K562 (cell line): ENCODE measurements at regions not wholly inside any gene's neighbourhood (a gene's known extent, or its start where the extent isn't known, plus 50 kb on each side); places are given as distances from the start of the nearest gene placed in this dataset.

Experiments
- ATAC-seq: fragments of 200-7000 bp; cut with Tn5 transposase; 3 replicates; pipeline ENCODE4 v1.9.1; 2020; ENCODE audit warnings: moderate library complexity
- BruUV-seq: library from RNA; stranded (reverse); fragments of 400-500 nt; replicated peaks from 2 replicates; lab custom pipeline; 2021; lab: Mats Ljungman, UMichigan
- CTCF ChIA-PET: fragments of 300-600 bp; formaldehyde crosslinking; extraction: SDS; loops from one replicate; lab custom pipeline; 2021; ENCODE audit warnings: low intra/inter-chr PET ratio; lab: Yijun Ruan, JAX
- POLR2A ChIA-PET: fragments of 300-600, 350-650 bp; sonication (Branson Sonifier 250); formaldehyde crosslinking; extraction: SDS; loops from one replicate; lab custom pipeline; 2021; ENCODE audit warnings: antibody characterized with exemption, inconsistent platforms; lab: Yijun Ruan, JAX
- DNase-seq, 4 experiments: peaks; one replicate each; pipeline versions ENCODE4 v3.0.0 to v3.0.0-alpha.2; 2011 to 2018; ENCODE audit warnings: low spot score in 3 of 4, mixed read lengths in 3 of 4; ENCODE audit errors: extremely low read depth in 1 of 4
- FAIRE-seq: peaks from 2 replicates; lab custom pipeline; 2011; peaks lifted over from hg19 to GRCh38; lab: Jason Lieb, UNC
- H2AFZ ChIP-seq: 2 replicates; pipeline ENCODE4 v1.6.0; 2011; ENCODE audit warnings: low read depth, low read length, control low read depth, inconsistent platforms
- H3K27ac ChIP-seq: fragments of 200-600 bp; 3 replicates; pipeline ENCODE4 v1.8.0; 2011; ENCODE audit warnings: low read depth, mild to moderate bottlenecking, control low read depth, inconsistent platforms, low read length, moderate library complexity, mixed read lengths; ENCODE audit errors: extremely low read depth
- H3K27me3 ChIP-seq, 2 experiments: fragments of 300-600 bp in 1 of 2; 2 replicates in 1 of 2; 3 replicates in 1 of 2; pipeline versions ENCODE4 v1.6.0 to v1.8.0; 2011; ENCODE audit warnings: inconsistent platforms in 2 of 2, low read length in 2 of 2, mild to moderate bottlenecking in 1 of 2, mixed read lengths in 1 of 2, moderate library complexity in 1 of 2; ENCODE audit not compliant: control insufficient read depth in 2 of 2, insufficient read depth in 2 of 2
- H3K36me3 ChIP-seq: fragments of 300-600 bp; 3 replicates; pipeline ENCODE4 v1.8.0; 2011; ENCODE audit warnings: mild to moderate bottlenecking, low read length, inconsistent platforms; ENCODE audit not compliant: control insufficient read depth, insufficient read depth
- H3K4me1 ChIP-seq, 2 experiments: fragments of 200-600 bp in 1 of 2; replicated peaks in 1 of 2; 2 replicates in 1 of 2; 3 replicates in 1 of 2; pipeline versions ENCODE4 v1.5.1 to v1.8.0; 2011; ENCODE audit warnings: inconsistent platforms in 2 of 2, low read length in 2 of 2, mild to moderate bottlenecking in 1 of 2, mixed read lengths in 1 of 2, moderate library complexity in 1 of 2; ENCODE audit not compliant: control insufficient read depth in 2 of 2, insufficient read depth in 2 of 2
- H3K4me2 ChIP-seq: 2 replicates; pipeline ENCODE4 v1.6.1; 2011; ENCODE audit warnings: low read length, control low read depth, inconsistent platforms, mixed read lengths; ENCODE audit not compliant: insufficient read depth
- H3K4me3 ChIP-seq: fragments of 200-600 bp; sonication (generic), shearing (Covaris generic); 2 replicates; pipeline ENCODE4 v1.5.1; 2016; ENCODE audit warnings: control low read depth, inconsistent platforms
- H3K79me2 ChIP-seq: fragments of 200-600 bp; 3 replicates; pipeline ENCODE4 v1.8.0; 2011; ENCODE audit warnings: low read length, inconsistent platforms; ENCODE audit not compliant: control insufficient read depth, insufficient read depth
- H3K9ac ChIP-seq, 2 experiments: 2 replicates each; pipeline versions ENCODE4 v1.6.0 to v1.6.1; 2011; ENCODE audit warnings: low read depth in 2 of 2, low read length in 2 of 2, control low read depth in 1 of 2, inconsistent platforms in 1 of 2, mild to moderate bottlenecking in 1 of 2, mixed read lengths in 1 of 2; ENCODE audit not compliant: insufficient read depth in 1 of 2
- H3K9me1 ChIP-seq: one replicate; pipeline ENCODE4 v1.6.0; 2011; ENCODE audit warnings: inconsistent platforms, mild to moderate bottlenecking, low read length, moderate library complexity; ENCODE audit not compliant: control insufficient read depth, insufficient read depth
- H3K9me3 ChIP-seq: replicated peaks from 2 replicates; pipeline ENCODE4 v1.5.1; 2011; ENCODE audit warnings: low read depth, low read length, inconsistent platforms; ENCODE audit not compliant: control insufficient read depth, insufficient read depth
- H4K20me1 ChIP-seq: replicated peaks from 2 replicates; pipeline ENCODE4 v1.6.1; 2011; ENCODE audit warnings: low read length, inconsistent platforms, mixed read lengths; ENCODE audit not compliant: control insufficient read depth, insufficient read depth
- E2F8 ChIP-seq: fragments of 450-650 bp; IDR thresholded peaks from 2 replicates; pipeline ENCODE4 v1.7.1; 2018; ENCODE audit warnings: mild to moderate bottlenecking, low read depth; ENCODE audit not compliant: partially characterized antibody
- FOS ChIP-seq: IDR thresholded peaks from 3 replicates; pipeline ENCODE4 v1.6.1; 2011; ENCODE audit not compliant: insufficient read length; ENCODE audit errors: extremely low read depth
- FOXJ2 ChIP-seq: fragments of 200-800 bp; sonication (Bioruptor generic); IDR thresholded peaks from 2 replicates; pipeline ENCODE4 v1.6.1; 2016; ENCODE audit warnings: missing genetic modification characterization, missing compliant biosample characterization
- PTRF ChIP-seq: fragments of 450-650 bp; IDR thresholded peaks from 2 replicates; pipeline ENCODE4 v1.6.1; 2016; ENCODE audit warnings: mild to moderate bottlenecking, missing genetic modification characterization, missing compliant biosample characterization
- RCOR1 ChIP-seq, 2 experiments: IDR thresholded peaks; 2 replicates each; pipeline ENCODE4 v1.6.1; 2012; ENCODE audit warnings: low read depth in 2 of 2, low read length in 2 of 2, borderline replicate concordance in 1 of 2, improper control_type of control experiment in 1 of 2
- TAF15 ChIP-seq: fragments of 200-400 bp; formaldehyde crosslinking; IDR thresholded peaks from 2 replicates; pipeline ENCODE4 v1.6.1; 2017; ENCODE audit warnings: mild to moderate bottlenecking, low read depth, low read length, moderate library complexity
- TCF7L2 ChIP-seq: fragments of 150-350 bp; IDR thresholded peaks from 2 replicates; pipeline ENCODE4 v1.6.1; 2016; ENCODE audit warnings: low read depth, mild to moderate bottlenecking, low read length, moderate library complexity
- THAP7 ChIP-seq: fragments of 250-450 bp; sonication (Bioruptor Pico); IDR thresholded peaks from 2 replicates; pipeline ENCODE4 v1.5.0; 2021
- USF2 ChIP-seq: sonication (generic); formaldehyde crosslinking; IDR thresholded peaks from 2 replicates; pipeline ENCODE4 v1.5.0; 2020; ENCODE audit warnings: missing genetic modification reagents
- ZBTB9 ChIP-seq: fragments of 450-650 bp; formaldehyde crosslinking; IDR thresholded peaks from 2 replicates; pipeline ENCODE4 v1.4.0; 2020; ENCODE audit warnings: mild to moderate bottlenecking, moderate library complexity
- ZSCAN32 ChIP-seq: fragments of 450-650 bp; formaldehyde crosslinking; IDR thresholded peaks from 2 replicates; pipeline ENCODE4 v1.4.0; 2020; ENCODE audit warnings: mild to moderate bottlenecking, moderate library complexity
- WGBS: fragments of 100-300 bp; shearing (Covaris generic); methylation state at CpG from one replicate; pipeline ENCODE4 v1.1.6; 2016; ENCODE audit warnings: low coverage, mixed read lengths; ENCODE audit not compliant: insufficient coverage; ENCODE audit errors: missing lambda C conversion rate; 5-methylcytosine and 5-hydroxymethylcytosine counted together
- in situ Hi-C: fragments of 300-500 bp; cut with MboI; formaldehyde crosslinking; loops from 4 replicates; pipeline ENCODE4 v1.15.0; 2018; ENCODE audit warnings: inconsistent platforms, mixed read lengths
- intact Hi-C: fragments of 100-400 bp; cut with micrococcal nuclease; formaldehyde crosslinking; loops from 2 replicates; pipeline ENCODE4 v1.14.2; 2022

GRCh38 chr4:156571146-156571545, 400.5 kb downstream of the PDGFC start:
- POLR2A ChIA-PET = no interaction called here
- no TSS peak for BruUV-seq

More at GRCh38 chr4:156571146-156571545, 400.5 kb downstream of the PDGFC start:
- DNase-seq = no peak
- no peak overlapping the region for H3K9ac ChIP-seq
- H3K79me2 ChIP-seq = no peaks in the 10 kb centered on the region
- FAIRE-seq = no peak
- H4K20me1 ChIP-seq = no peaks in the 10 kb centered on the region
- intact Hi-C loops (no loop called here), in situ Hi-C loops (no loop called here)
- ATAC-seq = no peak
- CTCF ChIA-PET = no interaction called here
- H3K27me3 ChIP-seq = no peaks in the 10 kb centered on the region
- H3K9me3 ChIP-seq = no peaks in the 10 kb centered on the region; the same call in 1 of the 2 replicates
- TF ChIP-seq USF2 = no peak
- no peak for TF ChIP-seq E2F8
- no peak for TF ChIP-seq TCF7L2
- TF ChIP-seq FOS = no peak
- TF ChIP-seq ZSCAN32 (CRISPR knock-in tag) = no peak
- TF ChIP-seq ZBTB9 (CRISPR knock-in tag) = no peak
- no peak for TF ChIP-seq TAF15
- no peak for TF ChIP-seq FOXJ2 (tag)
- no peak for TF ChIP-seq THAP7
- no peak for TF ChIP-seq PTRF (tag)
- no peak for TF ChIP-seq RCOR1 (IDR thresholded peaks at IDR 0.05; ENCODE audit: borderline replicate concordance in 1 of 2, low read depth in 2 of 2, low read length in 2 of 2)
- no peak overlapping the region for H3K4me3 ChIP-seq
- H3K27ac ChIP-seq = no peak overlapping the region
- WGBS = 0% methylated on average over 5 of the region's 5 CpGs
- H3K36me3 ChIP-seq = no peaks in the 10 kb centered on the region
- H3K9me1 ChIP-seq = no peaks in the 10 kb centered on the region
- H3K4me2 ChIP-seq = no peak overlapping the region
- no peak overlapping the region for H2AFZ ChIP-seq
- no peaks in the 10 kb centered on the region for H3K4me1 ChIP-seq
